Mesodermal cell (in vitro differentiated cells): ENCODE measurements at regions not wholly inside any gene's neighbourhood (a gene's known extent, or its start where the extent isn't known, plus 50 kb on each side); places are given as distances from the start of the nearest gene placed in this dataset.
"Not testable (repeated sequence)": the region's sequence is repeated elsewhere in the genome, so short reads cannot be mapped to it uniquely, and the experiment has no call there.

Source experiments
- H3K27ac ChIP-seq: 2 replicates; pipeline ENCODE4 v1.7.0; 2013; ENCODE audit warnings: mild to moderate bottlenecking, low read depth, low read length, moderate library complexity; ENCODE audit not compliant: severe bottlenecking
- H3K36me3 ChIP-seq: 2 replicates; pipeline ENCODE4 v1.7.1; 2013; ENCODE audit warnings: mild to moderate bottlenecking, low read length, moderate library complexity; ENCODE audit not compliant: control insufficient read depth, insufficient read depth
- H3K4me1 ChIP-seq: one replicate; pipeline ENCODE4 v1.7.1; 2013; ENCODE audit warnings: mild to moderate bottlenecking, low read length; ENCODE audit not compliant: insufficient read depth, control insufficient read depth, poor library complexity, severe bottlenecking
- H3K4me3 ChIP-seq: 2 replicates; pipeline ENCODE4 v1.7.0; 2013; ENCODE audit warnings: low read length, control low read depth, mild to moderate bottlenecking; ENCODE audit not compliant: insufficient read depth, poor library complexity, severe bottlenecking; ENCODE audit errors: extremely low read depth
- H3K9me3 ChIP-seq: 2 replicates; pipeline ENCODE4 v1.7.1; 2013; ENCODE audit warnings: mild to moderate bottlenecking, low read length, moderate library complexity; ENCODE audit not compliant: control insufficient read depth
- WGBS, 2 experiments: methylation state at CpG; one replicate each; pipeline ENCODE4 v1.1.5; 2013; ENCODE audit warnings: missing lambda C conversion rate in 2 of 2; ENCODE audit not compliant: insufficient coverage in 2 of 2; 5-methylcytosine and 5-hydroxymethylcytosine counted together

DNA sequence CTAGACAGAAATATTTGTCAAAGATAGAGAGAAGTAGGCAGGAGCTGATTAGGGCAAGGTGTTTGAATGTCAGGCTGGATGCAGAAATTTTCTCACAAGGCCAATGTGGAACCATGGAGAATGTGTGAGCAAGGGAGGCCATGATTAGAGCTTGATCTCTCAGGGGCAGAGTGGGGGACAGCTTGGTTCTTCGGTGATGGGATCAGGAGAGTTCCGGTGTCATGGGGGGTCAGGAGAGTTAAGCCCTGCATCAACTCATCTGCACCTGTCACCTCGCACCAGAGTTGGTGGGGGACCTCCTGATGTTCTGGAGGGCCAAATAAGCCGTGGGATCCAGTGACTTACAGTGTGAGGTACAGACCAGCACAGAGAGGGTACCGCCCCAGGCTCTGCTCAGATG, 175.1 kb upstream of the TPTE start:
- H3K36me3 ChIP-seq, H3K4me3 ChIP-seq, H3K27ac ChIP-seq, H3K4me1 ChIP-seq: not testable (repeated sequence)
- 77% methylated on average over 2 of the region's 5 CpGs for WGBS, 2 experiments
- peaks cover 53% of the 10 kb centered on the region for H3K9me3 ChIP-seq

GRCh38 chr21:10346933-10347615, 174.3 kb upstream of the TPTE start:
- H3K9me3 ChIP-seq: peaks cover 58% of the 10 kb centered on the region
- H3K4me3 ChIP-seq, H3K36me3 ChIP-seq, H3K27ac ChIP-seq, H3K4me1 ChIP-seq: not testable (repeated sequence)
- 59 to 81% methylated on average over 1 to 2 of the region's 3 CpGs for WGBS, 2 experiments

DNA sequence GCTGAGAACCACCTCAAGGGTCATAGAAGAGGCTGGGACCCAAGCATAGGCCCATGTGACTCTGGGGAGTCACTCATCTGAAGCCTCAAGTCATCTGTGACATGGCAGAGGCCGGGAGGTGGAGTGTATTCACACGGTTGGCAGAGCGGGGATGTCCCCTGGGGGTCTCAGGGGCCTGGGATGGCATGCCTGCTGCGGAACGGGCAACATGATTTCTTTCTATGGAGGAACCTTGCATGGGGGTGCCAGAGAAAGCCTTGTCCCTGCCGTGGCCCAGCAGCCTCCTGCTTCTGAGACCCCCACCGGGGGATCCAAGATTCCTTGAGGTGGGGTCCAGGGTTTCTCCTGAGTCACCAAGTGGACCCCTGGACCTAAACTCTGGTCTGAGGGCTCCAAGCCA, 173.7 kb upstream of the TPTE start:
- not testable (repeated sequence) for H3K36me3 ChIP-seq, H3K27ac ChIP-seq, H3K4me3 ChIP-seq, H3K4me1 ChIP-seq
- WGBS, 2 experiments: 68 to 71% methylated on average over 7 of the region's 7 CpGs
- H3K9me3 ChIP-seq: peaks cover 64% of the 10 kb centered on the region

DNA sequence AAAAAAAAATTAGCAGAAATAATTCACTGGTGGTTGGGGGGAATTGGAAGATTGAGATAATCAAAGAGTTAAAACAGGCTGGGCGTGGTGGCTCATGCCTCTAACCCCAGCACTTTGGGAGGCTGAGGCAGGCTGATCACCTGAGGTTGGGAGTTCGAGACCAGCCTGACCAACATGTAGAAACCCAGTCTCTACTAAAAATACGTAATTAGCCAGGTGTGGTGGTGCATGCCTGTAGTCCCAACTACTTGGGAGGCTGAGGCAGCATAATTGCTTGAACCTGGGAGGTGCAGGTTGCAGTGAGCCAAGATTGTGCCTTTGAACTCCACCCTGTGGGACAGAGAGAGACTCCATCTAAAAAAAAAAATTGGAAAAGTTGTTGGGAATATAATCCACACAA, 173.2 kb upstream of the TPTE start:
- not testable (repeated sequence) for H3K4me3 ChIP-seq, H3K27ac ChIP-seq, H3K4me1 ChIP-seq, H3K36me3 ChIP-seq
- H3K9me3 ChIP-seq: peaks cover 66% of the 10 kb centered on the region
- WGBS, 2 experiments: 38 to 71% methylated on average over 2 to 3 of the region's 3 CpGs

GRCh38 chr21:10354851-10355578, 166.4 kb upstream of the TPTE start:
- not testable (repeated sequence) for H3K27ac ChIP-seq, H3K4me1 ChIP-seq, H3K4me3 ChIP-seq, H3K36me3 ChIP-seq
- WGBS, 2 experiments: 28 to 39% methylated on average over 4 to 5 of the region's 5 CpGs
- H3K9me3 ChIP-seq: peaks cover 64% of the 10 kb centered on the region

DNA sequence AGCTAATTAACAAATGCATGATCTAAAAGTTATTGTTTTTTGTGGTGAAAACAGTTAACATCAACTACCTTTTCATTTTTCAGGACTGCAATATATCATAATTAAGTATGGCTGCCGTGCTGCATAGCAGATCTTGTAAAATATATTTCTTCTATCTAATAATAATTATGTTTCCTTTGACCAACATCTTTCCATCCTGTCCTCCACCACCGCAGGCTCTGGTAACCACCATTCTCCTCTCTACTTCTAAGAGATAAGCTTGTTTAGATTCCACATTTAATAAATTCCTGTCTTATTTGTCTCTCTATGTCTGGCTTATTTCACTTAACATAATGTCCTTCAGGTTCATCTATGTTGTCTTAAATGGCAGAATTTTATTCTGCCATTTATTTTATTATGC, 162.3 kb upstream of the TPTE start:
- not testable (repeated sequence) for H3K4me1 ChIP-seq, H3K27ac ChIP-seq, H3K36me3 ChIP-seq, H3K4me3 ChIP-seq
- H3K9me3 ChIP-seq: peaks cover 71% of the 10 kb centered on the region
- WGBS, 2 experiments: 73 to 100% methylated on average over 1 of the region's 2 CpGs

DNA sequence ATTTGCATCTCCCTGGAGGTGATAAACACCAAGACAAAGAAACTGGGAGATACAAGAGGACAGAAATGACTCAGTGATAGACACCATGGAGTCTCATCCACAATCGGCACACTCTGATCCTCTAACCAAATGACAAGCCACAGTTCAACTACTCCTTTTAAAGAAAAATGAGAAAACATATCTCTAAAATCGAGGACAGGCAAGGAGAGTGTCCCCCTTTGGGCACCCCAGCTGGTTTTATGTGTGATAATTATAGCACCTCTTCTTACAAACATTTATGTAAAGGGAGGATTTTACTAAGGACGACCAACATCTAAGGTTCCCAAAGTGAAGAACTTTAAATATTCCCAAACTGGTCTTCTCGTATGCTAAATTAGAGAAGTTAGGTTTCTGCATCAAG, 161.5 kb upstream of the TPTE start:
- H3K4me3 ChIP-seq, H3K4me1 ChIP-seq, H3K27ac ChIP-seq, H3K36me3 ChIP-seq: not testable (repeated sequence)
- peaks cover 64% of the 10 kb centered on the region for H3K9me3 ChIP-seq
- WGBS, 2 experiments: 51 to 60% methylated on average over 2 of the region's 4 CpGs

DNA sequence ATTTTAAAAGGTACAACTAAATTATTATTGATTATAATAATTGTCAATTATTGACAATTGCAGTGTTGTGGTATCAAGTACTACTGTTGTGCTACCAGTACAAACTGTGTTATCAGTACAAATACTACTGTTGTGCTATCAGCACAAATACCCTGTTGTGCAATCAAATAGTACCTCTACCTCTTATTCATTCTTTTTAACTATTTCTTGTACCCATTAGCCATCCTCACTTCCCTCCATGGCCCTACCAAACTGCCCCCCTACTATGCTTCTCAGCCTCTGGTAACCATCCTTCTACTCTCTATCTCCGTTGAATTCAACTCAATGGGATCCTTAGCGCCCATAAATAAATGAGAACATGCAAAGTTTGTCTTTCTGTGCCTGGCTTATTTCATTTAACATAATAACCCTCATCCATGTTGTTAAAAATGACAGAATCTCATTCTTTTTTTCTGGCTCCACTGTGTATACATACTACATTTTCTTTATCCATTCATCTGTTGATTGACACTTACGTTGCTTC, 160.1 kb upstream of the TPTE start:
- not testable (repeated sequence) for H3K36me3 ChIP-seq, H3K4me3 ChIP-seq, H3K27ac ChIP-seq, H3K4me1 ChIP-seq
- H3K9me3 ChIP-seq: peaks cover 51% of the 10 kb centered on the region
- WGBS, 2 experiments: no CpG with 5 or more reads among the region's 3 CpGs

DNA sequence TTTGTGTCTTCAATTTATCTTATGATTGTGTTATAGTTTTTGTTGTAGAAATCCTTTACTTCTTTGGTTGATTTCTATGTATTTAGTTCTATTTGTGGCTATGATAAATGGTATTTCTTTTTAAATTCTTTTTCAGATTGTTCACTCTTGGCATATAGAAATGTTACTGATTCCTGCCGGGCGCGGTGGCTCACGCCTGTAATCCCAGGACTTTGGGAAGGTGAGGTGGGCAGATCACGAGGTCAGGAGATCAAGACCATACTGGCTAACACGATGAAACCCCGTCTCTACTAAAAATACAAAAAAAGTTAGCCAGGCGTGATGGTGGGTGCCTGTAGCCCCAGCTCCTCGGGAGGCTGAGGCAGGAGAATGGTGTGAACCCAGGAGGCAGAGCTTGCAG, 158.6 kb upstream of the TPTE start:
- WGBS, 2 experiments: 67 to 73% methylated on average over 6 to 7 of the region's 9 CpGs

GRCh38 chr21:10363321-10363720, 158.1 kb upstream of the TPTE start:
- H3K27ac ChIP-seq, H3K36me3 ChIP-seq, H3K4me3 ChIP-seq, H3K4me1 ChIP-seq: not testable (repeated sequence)
- H3K9me3 ChIP-seq: peaks cover 43% of the 10 kb centered on the region

More for the DNA sequence above, 158.6 kb upstream of the TPTE start:
- not testable (repeated sequence) for H3K36me3 ChIP-seq, H3K4me1 ChIP-seq, H3K27ac ChIP-seq, H3K4me3 ChIP-seq
- H3K9me3 ChIP-seq: peaks cover 44% of the 10 kb centered on the region

DNA sequence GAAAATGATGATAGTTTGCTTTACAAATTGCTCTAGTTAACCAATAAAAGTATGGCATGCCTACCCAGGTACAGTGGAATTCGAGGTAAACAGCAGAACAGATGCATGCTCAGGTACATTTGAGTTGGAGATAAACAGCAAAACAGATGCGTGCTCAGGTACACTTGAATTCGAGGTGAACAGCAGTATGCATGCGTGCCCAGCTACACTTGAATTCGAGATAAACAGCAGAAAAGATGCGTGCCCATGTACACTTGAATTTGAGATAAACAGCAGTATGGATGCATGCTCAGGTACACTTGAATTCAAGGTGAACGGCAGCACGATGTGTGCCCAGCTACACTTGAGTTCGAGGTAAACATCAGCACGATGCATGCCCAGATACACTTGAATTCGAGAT, 155.2 kb upstream of the TPTE start:
- peaks cover 29% of the 10 kb centered on the region for H3K9me3 ChIP-seq
- WGBS, 2 experiments: 60 to 72% methylated on average over 4 of the region's 11 CpGs
- H3K36me3 ChIP-seq: not testable (repeated sequence)

More for the DNA sequence above, 155.2 kb upstream of the TPTE start:
- not testable (repeated sequence) for H3K27ac ChIP-seq, H3K4me3 ChIP-seq, H3K4me1 ChIP-seq
